ENCODE measurements at regions not wholly inside any gene's neighbourhood (a gene's known extent, or its start where the extent isn't known, plus 50 kb on each side); places are given as distances from the start of the nearest gene placed in this dataset.

GRCh38 chr6:84489598-84489997 lies 262.2 kb upstream of the CEP162 start:
- Histone ChIP-seq H3K27me3 (ENCODE audit: insufficient read depth, low read length, poor library complexity, severe bottlenecking) (no peaks in the 10 kb centered on the region), H3K36me3 (ENCODE audit: insufficient read depth, low read length) (no peaks in the 10 kb centered on the region), H3K4me1 (ENCODE audit: insufficient read depth, low read length, poor library complexity, severe bottlenecking) (no peaks in the 10 kb centered on the region), H3K79me2 (ENCODE audit: insufficient read depth, low read length) (no peaks in the 10 kb centered on the region), H3K9me2 (replicated peaks; ENCODE audit: low read depth, low read length) (no peaks in the 10 kb centered on the region), H3K9ac (ENCODE audit: low read depth, low read length, poor library complexity, severe bottlenecking) (no peak overlapping the region), H3K4me2 (ENCODE audit: low read depth, low read length, poor library complexity, severe bottlenecking) (no peak overlapping the region), H3F3A (ENCODE audit: low read depth) (no peaks in the 10 kb centered on the region), H3K9me3 (ENCODE audit: insufficient read depth, low read depth, low read length) (no peaks in the 10 kb centered on the region), H2AFZ (ENCODE audit: low read length) (no peak overlapping the region), H4K20me1 (ENCODE audit: insufficient read depth, low read length, poor library complexity, severe bottlenecking) (no peaks in the 10 kb centered on the region), H3K4me3 (ENCODE audit: low read length, poor library complexity, severe bottlenecking) (no peak overlapping the region)
- TF ChIP-seq, protein P1, sequence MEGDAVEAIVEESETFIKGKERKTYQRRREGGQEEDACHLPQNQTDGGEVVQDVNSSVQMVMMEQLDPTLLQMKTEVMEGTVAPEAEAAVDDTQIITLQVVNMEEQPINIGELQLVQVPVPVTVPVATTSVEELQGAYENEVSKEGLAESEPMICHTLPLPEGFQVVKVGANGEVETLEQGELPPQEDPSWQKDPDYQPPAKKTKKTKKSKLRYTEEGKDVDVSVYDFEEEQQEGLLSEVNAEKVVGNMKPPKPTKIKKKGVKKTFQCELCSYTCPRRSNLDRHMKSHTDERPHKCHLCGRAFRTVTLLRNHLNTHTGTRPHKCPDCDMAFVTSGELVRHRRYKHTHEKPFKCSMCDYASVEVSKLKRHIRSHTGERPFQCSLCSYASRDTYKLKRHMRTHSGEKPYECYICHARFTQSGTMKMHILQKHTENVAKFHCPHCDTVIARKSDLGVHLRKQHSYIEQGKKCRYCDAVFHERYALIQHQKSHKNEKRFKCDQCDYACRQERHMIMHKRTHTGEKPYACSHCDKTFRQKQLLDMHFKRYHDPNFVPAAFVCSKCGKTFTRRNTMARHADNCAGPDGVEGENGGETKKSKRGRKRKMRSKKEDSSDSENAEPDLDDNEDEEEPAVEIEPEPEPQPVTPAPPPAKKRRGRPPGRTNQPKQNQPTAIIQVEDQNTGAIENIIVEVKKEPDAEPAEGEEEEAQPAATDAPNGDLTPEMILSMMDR (conservative IDR thresholded peaks at IDR 0.05; ENCODE audit: low read length): no peak
- no peak for TF ChIP-seq EZH2phosphoT487 (IDR thresholded peaks at IDR 0.05; ENCODE audit: borderline replicate concordance)

DNA sequence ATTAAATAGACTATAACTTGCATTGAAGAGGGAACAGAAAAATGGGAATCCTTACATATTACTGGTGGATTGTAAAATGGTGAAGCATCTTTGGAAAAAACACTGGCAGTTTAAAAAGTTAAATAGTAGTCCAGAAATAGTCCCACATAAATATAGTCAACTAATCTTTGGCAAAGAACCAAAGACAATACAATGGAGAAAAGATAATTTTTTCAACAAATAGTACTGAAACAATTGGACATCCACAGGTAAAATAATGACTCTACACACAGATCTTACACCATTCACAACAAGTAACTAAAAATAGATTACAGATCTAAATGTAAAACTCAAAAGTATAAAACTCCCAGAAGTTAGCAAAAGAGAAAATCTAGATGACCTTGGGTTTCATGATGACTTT lies 259.1 kb upstream of the CEP162 start:
- no peak overlapping the region for H3K4me2 ChIP-seq (ENCODE audit: low read depth, low read length, poor library complexity, severe bottlenecking)
- H3F3A ChIP-seq (ENCODE audit: low read depth): no peaks in the 10 kb centered on the region
- no peak overlapping the region for H3K9ac ChIP-seq (ENCODE audit: low read depth, low read length, poor library complexity, severe bottlenecking)
- H3K4me1 ChIP-seq (ENCODE audit: insufficient read depth, low read length, poor library complexity, severe bottlenecking): no peaks in the 10 kb centered on the region
- H3K4me3 ChIP-seq (ENCODE audit: low read length, poor library complexity, severe bottlenecking): no peak overlapping the region
- H2AFZ ChIP-seq (ENCODE audit: low read length): no peak overlapping the region
- TF ChIP-seq, protein P1 (conservative IDR thresholded peaks at IDR 0.05; ENCODE audit: low read length): no peak
- TF ChIP-seq EZH2phosphoT487 (IDR thresholded peaks at IDR 0.05; ENCODE audit: borderline replicate concordance): no peak
- H3K79me2 ChIP-seq (ENCODE audit: insufficient read depth, low read length): no peaks in the 10 kb centered on the region
- no peaks in the 10 kb centered on the region for H3K36me3 ChIP-seq (ENCODE audit: insufficient read depth, low read length)
- no peaks in the 10 kb centered on the region for H4K20me1 ChIP-seq (ENCODE audit: insufficient read depth, low read length, poor library complexity, severe bottlenecking)
- H3K27me3 ChIP-seq (ENCODE audit: insufficient read depth, low read length, poor library complexity, severe bottlenecking): no peaks in the 10 kb centered on the region
- H3K9me2 ChIP-seq (replicated peaks; ENCODE audit: low read depth, low read length): no peaks in the 10 kb centered on the region
- H3K9me3 ChIP-seq (ENCODE audit: insufficient read depth, low read depth, low read length): no peaks in the 10 kb centered on the region

- TF ChIP-seq EZH2phosphoT487 (IDR thresholded peaks at IDR 0.05; ENCODE audit: borderline replicate concordance): no peak
- TF ChIP-seq, protein P1 (conservative IDR thresholded peaks at IDR 0.05; ENCODE audit: low read length): no peak
- Histone ChIP-seq H3K27me3 (ENCODE audit: insufficient read depth, low read length, poor library complexity, severe bottlenecking) (no peaks in the 10 kb centered on the region), H3K9ac (ENCODE audit: low read depth, low read length, poor library complexity, severe bottlenecking) (no peak overlapping the region), H4K20me1 (ENCODE audit: insufficient read depth, low read length, poor library complexity, severe bottlenecking) (no peaks in the 10 kb centered on the region), H3K36me3 (ENCODE audit: insufficient read depth, low read length) (no peaks in the 10 kb centered on the region), H3K9me2 (replicated peaks; ENCODE audit: low read depth, low read length) (no peaks in the 10 kb centered on the region), H2AFZ (ENCODE audit: low read length) (no peak overlapping the region), H3K4me3 (ENCODE audit: low read length, poor library complexity, severe bottlenecking) (no peak overlapping the region), H3K4me2 (ENCODE audit: low read depth, low read length, poor library complexity, severe bottlenecking) (no peak overlapping the region), H3F3A (ENCODE audit: low read depth) (no peaks in the 10 kb centered on the region), H3K79me2 (ENCODE audit: insufficient read depth, low read length) (no peaks in the 10 kb centered on the region), H3K4me1 (ENCODE audit: insufficient read depth, low read length, poor library complexity, severe bottlenecking) (peaks cover 6% of the 10 kb centered on the region), H3K9me3 (ENCODE audit: insufficient read depth, low read depth, low read length) (no peaks in the 10 kb centered on the region)
Measured at GRCh38 chr6:84469144-84469543, 241.7 kb upstream of the CEP162 start.
